ENCODE measurements at regions not wholly inside any gene's neighbourhood (a gene's known extent, or its start where the extent isn't known, plus 50 kb on each side); places are given as distances from the start of the nearest gene placed in this dataset.

GRCh38 chr12:77435446-77436091 is 370.2 kb upstream of the E2F7 start:
- no peak for DNase-seq (ENCODE audit: extremely low read depth, low read depth, low spot score)

GRCh38 chr12:77433799-77434198 is 368.4 kb upstream of the E2F7 start:
- no peak for DNase-seq (ENCODE audit: extremely low read depth, low read depth, low spot score)

- no peak for DNase-seq (ENCODE audit: extremely low read depth, low read depth, low spot score)
Observed at GRCh38 chr12:77429426-77429825, 364.1 kb upstream of the E2F7 start.

GRCh38 chr12:77421152-77421551 is 355.8 kb upstream of the E2F7 start:
- no peak for DNase-seq (ENCODE audit: extremely low read depth, low read depth, low spot score)

GRCh38 chr12:77409551-77409950 is 344.2 kb upstream of the E2F7 start:
- no peak for DNase-seq (ENCODE audit: extremely low read depth, low read depth, low spot score)

GRCh38 chr12:77407931-77408330 is 342.6 kb upstream of the E2F7 start:
- no peak for DNase-seq (ENCODE audit: extremely low read depth, low read depth, low spot score)

- no peak for DNase-seq (ENCODE audit: extremely low read depth, low read depth, low spot score)
Observed at GRCh38 chr12:77406219-77406905, 341.0 kb upstream of the E2F7 start.

GRCh38 chr12:77402716-77403115 is 337.3 kb upstream of the E2F7 start:
- no peak for DNase-seq (ENCODE audit: extremely low read depth, low read depth, low spot score)

GRCh38 chr12:77401770-77402081 is 336.4 kb upstream of the E2F7 start:
- DNase-seq (ENCODE audit: extremely low read depth, low read depth, low spot score) = no peak

- no peak for DNase-seq (ENCODE audit: extremely low read depth, low read depth, low spot score)
Observed at GRCh38 chr12:77401064-77401769, 335.8 kb upstream of the E2F7 start.

GRCh38 chr12:77392467-77393088 is 327.2 kb upstream of the E2F7 start:
- DNase-seq (ENCODE audit: extremely low read depth, low read depth, low spot score) = no peak

- DNase-seq (ENCODE audit: extremely low read depth, low read depth, low spot score) = no peak
Observed at GRCh38 chr12:77388445-77389265, 323.3 kb upstream of the E2F7 start.

- DNase-seq (ENCODE audit: extremely low read depth, low read depth, low spot score) = no peak
Observed at GRCh38 chr12:77387671-77388070, 322.3 kb upstream of the E2F7 start.

- no peak for DNase-seq (ENCODE audit: extremely low read depth, low read depth, low spot score)
Observed at GRCh38 chr12:77387214-77387613, 321.8 kb upstream of the E2F7 start.

GRCh38 chr12:77384941-77385340 is 319.6 kb upstream of the E2F7 start:
- DNase-seq (ENCODE audit: extremely low read depth, low read depth, low spot score) = no peak

GRCh38 chr12:77382096-77382742 is 316.9 kb upstream of the E2F7 start:
- no peak for DNase-seq (ENCODE audit: extremely low read depth, low read depth, low spot score)

- DNase-seq (ENCODE audit: extremely low read depth, low read depth, low spot score) = no peak
Observed at GRCh38 chr12:77377622-77378021, 312.3 kb upstream of the E2F7 start.

- DNase-seq (ENCODE audit: extremely low read depth, low read depth, low spot score) = no peak
Observed at GRCh38 chr12:77377116-77377515, 311.7 kb upstream of the E2F7 start.

GRCh38 chr12:77374673-77375072 is 309.3 kb upstream of the E2F7 start:
- no peak for DNase-seq (ENCODE audit: extremely low read depth, low read depth, low spot score)

GRCh38 chr12:77372494-77372893 is 307.1 kb upstream of the E2F7 start:
- no peak for DNase-seq (ENCODE audit: extremely low read depth, low read depth, low spot score)

Data from glomerular endothelial cell (primary cell).